Muscle of arm (tissue), 1 donor: ENCODE measurements at regions not wholly inside any gene's neighbourhood (a gene's known extent, or its start where the extent isn't known, plus 50 kb on each side); places are given as distances from the start of the nearest gene placed in this dataset.

Source experiments
- DNase-seq: peaks from one replicate; pipeline ENCODE4 v3.0.0-alpha.2; 2013

DNA sequence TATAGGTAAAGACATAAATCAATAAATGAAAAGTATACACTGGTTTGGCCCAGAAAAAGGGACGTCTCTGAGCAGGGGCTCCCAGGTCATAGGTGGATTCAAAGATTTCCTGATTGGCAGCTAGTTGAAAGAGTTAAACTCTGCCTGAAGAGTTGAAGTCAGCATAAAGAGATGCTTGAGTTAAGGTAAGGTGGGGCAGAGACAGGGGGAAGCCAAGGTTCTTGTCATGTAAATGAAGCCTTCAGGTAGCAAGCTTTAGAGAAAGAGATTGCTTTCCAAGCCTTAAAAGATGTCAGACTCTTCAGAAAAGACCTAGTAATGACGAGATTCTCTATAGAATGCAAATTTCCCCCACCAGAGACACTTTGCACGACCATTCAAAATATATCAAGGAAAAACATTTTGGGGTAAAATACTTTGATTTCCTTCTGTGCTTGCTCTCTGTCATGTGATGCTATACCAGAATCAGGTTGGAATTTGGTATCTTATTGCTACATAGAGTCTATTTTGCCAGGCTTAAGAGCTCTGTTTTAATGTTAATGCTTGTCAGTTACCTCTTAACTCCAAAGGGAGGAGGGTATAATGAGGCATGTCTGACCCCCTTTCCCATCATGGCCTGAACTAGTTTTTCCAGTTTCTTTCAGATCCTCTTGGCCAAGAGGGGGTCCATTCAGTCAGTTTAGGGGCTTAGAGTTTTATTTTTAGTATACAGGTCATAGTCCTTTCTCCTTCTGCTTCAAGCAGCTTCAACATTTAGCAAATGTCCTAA is 429.6 kb downstream of the ADRA2A start:
- DNase-seq, result no peak

DNA sequence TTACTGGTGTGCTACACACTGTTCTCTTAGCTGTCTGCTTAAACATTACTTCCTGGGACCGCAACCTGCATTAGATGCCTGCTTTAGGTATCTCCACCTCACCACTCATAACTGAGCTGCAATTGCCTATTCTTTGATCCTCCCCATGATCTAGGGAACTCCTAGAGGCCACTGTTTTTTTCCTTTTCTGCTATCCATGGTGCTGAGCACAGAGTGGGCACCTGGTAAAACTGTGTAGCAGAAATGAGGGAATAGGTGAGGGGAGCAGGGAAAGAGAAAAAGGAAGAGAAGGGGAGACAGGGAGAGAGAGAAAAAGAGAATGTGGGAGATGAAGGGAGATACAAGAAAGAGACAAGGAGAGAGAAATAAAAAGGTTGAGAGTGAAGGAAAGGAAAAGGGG is 434.9 kb downstream of the ADRA2A start:
- DNase-seq, result no peak

DNA sequence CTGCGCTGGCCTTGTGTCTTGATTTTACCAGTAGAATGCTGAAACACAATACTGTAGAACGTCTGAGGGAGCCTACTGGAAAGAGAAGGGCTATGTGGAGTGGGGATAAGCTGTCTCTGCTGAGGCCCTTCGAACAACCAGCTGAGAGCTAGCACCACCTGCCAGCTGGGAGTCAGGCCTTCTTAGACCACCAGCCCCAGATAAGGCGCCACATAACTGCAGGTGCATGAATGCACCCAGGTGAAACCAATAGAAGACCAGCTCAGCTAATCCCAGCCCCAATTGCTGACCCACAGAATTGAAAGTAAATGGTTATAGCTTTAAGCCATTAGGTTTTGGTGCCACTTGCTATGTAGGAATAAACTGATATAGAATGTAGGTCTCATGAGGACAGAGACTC is 438.4 kb downstream of the ADRA2A start:
- no peak for DNase-seq

DNA sequence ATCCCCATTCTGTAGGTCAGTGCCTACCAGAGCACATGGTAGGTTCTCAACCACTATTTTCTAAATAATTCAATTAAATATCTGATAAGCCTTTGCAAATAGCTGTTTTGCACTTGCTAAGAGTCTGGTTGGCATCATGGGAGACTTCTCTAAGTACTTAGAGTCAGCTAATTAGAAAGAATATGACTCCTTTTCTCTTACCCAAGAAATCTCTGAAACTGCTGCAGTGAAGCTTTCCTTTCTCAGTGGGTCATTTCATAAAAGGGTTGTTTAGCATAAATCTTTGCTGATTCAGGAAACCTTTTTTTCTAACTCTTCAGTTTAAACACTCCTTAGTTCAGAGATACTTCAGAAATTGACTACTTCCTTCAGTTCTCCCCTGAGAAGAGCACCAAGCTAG is 438.9 kb downstream of the ADRA2A start:
- DNase-seq, result no peak

DNA sequence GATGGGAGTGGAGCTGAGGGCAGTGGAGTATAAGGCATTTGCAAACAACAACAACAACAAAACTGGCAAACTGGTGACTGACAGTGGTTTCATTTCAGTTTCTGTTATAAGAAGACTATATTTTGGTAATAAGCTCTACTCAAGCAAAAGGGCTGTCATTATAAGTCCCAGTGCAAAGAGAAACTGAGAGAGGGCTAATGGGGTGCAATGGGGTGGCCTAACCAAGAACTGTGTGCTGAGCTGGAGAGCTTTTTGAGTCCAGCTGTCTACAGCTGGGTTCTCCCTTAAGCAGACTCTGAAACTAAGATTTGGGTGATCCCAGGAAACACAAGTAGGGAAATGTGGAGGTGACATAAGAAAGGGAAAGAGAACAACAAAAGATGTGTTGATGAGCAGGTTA is 439.3 kb downstream of the ADRA2A start:
- no peak for DNase-seq

DNA sequence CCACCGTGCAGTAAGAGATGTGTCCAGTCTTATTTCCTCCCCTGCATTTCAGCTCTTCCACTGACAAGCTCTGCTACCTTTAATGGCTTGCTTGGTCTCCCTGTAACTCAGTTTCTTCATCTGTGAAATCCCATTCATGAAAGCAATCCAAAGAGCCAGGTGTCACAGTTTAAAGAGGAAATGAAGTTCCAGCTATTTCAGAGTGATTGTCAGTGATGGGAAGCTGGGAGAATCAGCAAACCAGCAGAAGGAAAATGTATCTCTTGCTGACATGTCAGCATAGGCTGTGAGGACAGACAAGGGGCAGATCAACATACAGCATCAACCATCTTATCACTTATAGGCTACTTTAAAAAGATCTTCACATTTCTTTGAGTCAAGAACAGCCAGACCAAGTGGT is 445.3 kb downstream of the ADRA2A start:
- no peak for DNase-seq

DNA sequence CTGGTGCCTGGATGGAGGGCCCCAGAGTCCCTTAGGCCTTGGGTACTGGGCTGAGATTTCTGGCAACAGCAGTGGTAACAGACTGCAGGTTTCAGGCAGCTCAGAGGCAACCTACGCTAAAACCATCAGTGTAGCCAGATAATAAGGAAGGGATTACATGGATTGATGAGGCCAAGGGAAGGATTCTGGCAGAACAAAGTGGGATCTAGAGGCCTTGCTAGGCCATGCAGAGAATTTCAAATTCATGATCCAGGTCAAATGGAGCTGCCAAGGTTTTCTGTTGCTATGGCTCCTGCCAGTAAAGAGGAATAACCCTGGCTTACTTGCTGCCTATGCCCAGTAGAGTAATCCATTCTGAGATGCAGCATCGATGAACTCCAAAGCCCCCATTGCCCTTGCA is 445.7 kb downstream of the ADRA2A start:
- DNase-seq, result no peak

DNA sequence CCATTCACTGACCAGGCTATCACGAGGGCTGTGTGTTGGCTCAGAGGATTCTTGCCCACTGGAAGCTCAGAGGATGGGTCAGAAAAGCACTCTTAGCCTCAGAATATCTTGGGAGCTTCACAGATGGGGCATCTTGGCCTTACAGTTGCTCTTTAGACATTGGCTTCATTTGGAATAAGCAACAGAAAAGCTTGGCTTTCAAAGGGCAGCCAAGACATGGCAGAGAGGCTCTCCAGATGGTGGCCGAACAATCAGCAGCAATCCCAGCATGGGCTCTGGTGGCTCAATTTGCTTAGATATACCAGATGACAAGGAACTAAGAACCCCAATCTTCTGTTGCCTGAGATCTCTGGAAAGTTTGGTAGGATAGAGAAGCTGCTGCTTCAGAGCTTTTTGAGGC is 446.2 kb downstream of the ADRA2A start:
- no peak for DNase-seq

DNA sequence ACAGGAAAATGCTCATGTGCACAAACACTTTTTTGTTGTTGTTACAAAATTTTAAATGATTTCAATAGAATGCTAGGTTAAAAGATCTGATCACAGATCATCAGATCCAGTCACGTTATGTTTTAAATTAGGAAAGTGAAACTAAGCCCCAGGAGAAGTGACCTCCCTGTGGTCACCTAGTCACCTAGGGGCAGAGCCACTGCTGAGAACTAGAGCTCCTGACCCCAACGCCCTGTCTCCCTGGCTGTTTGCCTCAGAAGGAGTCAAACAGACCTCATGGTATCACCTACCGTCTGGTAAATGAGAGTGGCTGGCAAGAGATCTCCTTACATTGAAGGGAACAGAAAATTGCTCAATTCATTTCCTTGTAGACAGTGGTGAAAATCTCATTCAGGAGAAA is 447.3 kb downstream of the ADRA2A start:
- DNase-seq, result no peak

DNA sequence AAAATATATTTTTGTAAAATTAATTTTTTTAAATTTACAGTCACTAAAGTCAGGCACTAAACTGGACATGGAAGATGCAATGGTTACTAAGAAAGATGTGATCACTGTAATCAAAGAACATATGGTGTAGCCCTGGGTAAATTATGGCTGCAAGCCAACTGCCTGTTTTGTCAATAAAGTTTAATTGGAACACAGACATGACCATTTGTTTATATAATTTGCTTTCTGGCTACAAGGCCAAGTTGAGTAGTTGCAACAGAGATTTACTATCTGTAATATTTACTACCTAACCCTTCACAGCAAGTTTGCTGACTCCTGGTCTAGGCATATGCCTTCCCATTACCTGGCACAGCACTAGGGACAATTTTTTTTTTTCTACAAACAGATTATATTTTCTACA is 448.9 kb downstream of the ADRA2A start:
- DNase-seq, result no peak

DNA sequence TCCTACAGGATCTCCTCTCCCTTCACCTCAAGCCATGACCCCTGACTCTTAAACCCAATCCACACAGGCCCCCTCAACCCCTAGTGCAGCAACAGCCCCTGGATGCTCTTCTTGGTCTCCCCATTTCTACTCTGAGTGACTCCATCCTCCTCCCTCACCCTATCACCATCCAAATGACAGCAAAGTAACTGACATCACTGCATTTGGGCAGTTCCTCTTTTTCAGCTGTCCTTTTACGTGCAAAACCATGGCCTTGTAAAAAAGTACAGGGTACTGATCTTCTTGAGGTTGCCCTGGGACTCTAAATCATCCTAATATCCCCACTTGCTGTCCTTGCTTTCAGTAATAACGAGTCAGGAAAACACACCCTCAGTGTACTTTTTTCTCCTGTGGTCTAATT is 454.9 kb downstream of the ADRA2A start:
- DNase-seq, result no peak

DNA sequence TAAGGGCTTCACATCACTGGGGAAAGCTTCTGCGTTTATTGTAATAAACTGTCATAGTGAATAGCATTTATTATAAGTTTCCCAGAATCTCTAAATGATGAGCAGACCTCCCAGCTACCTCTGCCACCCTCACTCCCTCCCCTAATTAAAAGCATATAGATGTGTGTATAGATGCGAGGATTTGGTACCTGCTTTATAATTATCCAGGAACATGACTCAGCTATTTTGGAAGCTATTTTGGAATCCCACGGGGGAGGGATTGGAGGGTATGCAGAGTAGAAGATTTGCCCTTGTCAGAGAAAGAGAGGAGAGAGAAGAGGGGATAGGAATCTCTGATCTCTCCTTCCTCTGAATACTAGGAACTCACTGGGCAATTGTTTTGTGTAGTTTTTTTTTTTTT is 455.3 kb downstream of the ADRA2A start:
- DNase-seq, result no peak

DNA sequence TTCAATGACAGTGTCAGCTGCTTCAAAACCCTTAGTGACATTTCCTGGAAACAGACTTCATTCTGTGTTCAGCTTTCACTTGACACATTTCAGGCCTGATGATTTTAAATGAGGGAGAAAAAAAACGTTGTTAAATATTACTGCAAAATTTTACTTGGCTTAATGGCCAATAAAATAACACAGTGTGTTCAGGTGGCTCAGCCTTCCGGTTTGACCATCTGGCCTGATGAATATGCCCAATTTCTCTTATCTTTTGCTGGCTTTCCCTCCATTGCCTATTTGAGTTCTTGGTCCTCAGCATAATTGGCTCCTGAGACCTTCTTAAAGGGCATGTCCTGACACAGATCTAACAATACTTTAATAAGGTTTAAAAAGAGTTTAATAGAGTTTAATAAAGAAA is 462.4 kb downstream of the ADRA2A start:
- no peak for DNase-seq

DNA sequence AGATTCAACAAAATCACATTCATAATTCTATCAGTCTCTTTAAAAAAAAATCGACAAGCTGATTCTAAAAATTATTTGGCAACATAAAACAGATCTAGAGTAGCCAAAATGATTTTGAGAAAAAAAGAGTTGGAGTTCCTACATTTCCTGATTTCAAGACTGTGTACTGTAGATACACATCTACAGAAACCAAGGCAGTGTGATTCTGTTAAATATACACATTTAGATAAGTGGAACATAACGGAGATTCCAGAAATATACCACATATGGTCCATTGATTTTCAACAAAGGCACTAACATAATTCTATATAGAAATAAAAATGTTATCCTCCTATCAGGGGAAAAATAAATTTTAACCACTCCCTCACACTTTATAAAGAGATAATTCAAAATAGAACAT is 467.0 kb downstream of the ADRA2A start:
- DNase-seq, result no peak

DNA sequence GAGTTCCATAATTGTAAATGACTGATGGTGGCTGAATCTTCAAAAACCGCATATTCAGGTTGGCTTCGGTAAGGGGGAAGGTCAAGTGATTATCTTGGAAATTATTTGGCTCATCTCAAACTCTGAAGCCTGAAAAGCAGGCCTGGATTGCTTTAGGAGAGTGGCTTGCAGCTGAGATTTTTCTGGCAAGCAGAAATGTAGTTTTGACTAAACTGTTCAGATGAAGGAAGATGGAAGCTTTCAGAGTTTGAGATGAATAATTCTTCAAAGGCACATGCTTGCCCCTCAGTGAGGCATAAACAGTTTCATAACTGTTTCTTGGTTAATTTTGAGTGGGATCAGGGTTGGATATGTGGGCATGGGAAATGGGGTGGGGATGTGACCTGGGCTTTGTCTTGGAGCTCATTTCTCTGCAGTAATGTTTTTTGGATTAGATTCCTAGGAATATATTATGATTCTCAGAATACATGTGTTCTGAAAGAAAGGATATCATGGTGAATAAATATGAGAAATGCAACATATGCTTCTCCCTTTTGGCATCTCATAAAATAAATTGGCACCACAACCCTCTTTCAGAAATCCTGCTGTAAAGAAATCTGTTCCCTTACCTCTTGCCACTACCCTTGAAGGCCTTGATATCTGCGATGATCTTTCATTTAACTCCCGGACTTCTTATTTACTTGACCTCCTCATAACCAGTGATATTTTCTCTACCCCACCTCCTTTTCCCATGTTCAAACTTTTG is 469.2 kb downstream of the ADRA2A start:
- DNase-seq, result no peak

DNA sequence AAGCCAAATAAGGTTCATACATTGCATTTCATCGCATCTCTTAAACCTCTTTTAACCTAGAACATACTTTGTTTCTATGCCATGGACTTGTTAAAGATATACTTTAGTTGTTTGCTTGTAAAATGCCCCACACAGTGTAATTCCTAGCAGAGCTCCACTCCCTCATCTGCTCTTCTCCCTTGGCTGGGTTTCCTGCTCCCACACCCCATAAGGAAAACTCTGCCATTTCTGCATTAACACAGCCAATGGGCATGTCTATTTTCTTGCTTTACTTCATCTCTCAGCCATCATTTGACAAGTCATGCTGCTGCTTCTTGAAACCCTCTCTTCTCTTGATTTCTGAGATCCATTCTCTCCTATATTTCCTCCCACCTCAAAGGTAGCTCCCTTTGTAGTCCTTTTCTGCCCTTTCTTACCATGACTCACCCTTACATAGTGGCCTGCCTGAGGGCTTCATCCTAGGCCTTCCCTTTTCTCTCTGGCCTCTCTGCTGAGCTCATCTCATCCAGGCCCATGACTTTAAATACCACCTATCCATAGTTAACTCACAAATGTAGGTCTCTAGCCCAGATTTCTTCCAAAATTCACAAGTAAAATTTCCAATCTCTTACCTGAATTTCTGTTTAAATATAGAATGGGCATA is 471.4 kb downstream of the ADRA2A start:
- no peak for DNase-seq

DNA sequence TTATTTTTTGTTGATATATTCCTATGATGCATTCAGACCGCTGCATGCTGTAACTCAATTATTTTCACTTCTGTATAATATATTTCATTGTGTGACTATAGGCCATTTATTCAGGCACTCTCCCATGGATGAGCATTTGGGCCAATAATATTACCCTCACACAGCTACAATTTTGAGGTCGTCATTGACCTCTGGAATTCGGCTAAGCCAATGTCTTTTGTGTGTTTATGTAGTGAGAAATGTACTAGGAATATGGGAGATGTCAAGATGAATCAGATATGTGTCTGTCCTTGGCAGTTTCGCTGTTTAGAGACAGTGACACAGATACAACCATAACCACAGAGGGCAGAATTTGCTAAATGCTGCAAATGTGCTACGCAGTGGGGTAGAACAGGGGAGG is 474.2 kb downstream of the ADRA2A start:
- DNase-seq, result no peak

DNA sequence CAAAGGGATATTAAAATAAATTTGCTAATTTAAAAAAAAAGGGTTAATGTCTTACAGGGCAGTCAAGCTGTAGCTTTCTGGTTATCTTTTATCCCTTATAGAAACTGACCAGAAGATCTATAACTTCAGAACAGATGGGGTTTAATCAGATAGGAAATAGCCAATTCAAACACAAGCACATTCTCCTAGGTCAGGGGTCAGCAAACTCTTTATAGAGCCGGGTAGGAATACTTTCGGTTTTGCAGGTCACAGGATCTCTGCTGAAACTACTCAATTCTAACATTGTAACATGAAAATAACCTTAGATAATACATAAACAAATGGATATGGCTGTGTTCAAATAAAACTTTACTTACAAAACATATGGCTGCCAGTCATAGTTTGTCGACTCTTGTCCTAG is 479.8 kb downstream of the ADRA2A start:
- DNase-seq, result no peak

DNA sequence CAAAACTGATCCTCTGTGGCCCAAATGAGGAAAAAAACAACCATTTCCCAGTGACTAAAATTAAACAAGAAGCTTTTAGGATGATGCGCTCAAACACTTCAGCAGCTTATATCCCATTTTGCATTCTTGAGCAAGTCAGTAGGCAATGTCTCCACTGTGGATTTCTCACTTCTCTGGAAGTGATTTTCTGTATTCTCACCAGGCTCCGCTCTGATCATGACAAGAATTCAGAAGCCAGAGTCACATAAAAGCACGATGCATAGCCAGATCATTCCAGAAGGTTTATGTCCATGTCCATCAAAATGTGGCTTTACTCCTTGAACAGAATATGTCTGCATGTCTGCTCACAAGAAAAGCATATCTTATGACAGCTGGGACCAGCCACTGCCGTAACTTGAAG is 481.4 kb downstream of the ADRA2A start:
- DNase-seq, result no peak

DNA sequence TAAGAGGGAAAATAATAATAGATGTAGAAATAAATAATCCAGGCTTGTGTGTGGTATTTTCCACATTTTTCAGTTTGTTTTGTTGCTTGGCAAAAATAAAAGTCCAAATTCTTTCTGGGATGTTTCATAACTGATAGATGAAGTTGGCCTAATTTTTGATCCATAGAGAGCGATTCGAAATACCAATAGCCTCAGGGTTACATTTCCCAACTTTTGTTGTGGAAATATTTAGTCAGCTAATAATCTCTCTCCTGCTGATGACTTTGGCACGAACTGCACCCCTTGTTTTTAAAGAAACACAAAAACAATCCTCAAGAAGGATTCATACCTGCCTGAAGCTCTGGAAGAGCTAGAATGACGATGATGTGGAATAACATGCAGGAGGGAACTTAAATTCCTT is 483.2 kb downstream of the ADRA2A start:
- peak; percentile 57 for DNase-seq

DNA sequence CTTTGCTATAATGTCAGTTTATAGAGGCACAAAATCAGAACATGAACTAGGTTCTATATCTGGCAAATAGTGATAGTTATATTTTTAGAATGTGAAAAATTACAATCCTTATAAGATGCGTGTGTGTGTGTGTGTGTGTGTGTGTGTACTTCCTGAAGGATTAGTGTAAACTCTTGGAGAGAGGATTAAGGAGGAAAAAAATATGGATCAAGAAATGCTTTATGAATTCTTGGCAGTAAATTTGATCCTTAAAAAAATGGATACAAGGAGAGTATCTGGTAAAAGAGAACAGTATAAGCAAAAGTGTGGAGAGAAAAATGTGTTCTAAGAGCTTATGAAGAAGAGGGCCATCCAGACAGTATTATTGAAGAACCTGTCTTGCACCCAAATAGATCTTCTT is 484.3 kb downstream of the ADRA2A start:
- DNase-seq, result no peak

DNA sequence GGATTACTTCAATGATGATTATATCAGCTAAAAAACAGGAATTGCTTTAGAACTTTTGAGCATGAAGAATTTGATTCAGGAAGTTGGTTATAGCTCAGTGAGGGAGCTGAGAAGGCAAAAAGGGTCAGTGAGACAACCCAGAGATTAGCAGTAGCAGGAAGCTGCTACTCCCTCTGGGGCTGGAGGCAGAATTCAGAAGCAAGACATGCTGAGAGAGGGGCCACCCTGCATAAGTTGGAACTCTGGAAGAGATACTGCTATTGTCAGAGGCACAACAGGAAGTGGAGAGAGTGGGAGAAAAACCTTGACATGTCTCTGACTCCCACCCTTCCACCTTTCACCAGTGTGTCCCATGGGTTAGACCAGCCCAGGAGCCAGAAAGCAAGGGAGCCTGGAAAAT is 488.7 kb downstream of the ADRA2A start:
- no peak for DNase-seq

DNA sequence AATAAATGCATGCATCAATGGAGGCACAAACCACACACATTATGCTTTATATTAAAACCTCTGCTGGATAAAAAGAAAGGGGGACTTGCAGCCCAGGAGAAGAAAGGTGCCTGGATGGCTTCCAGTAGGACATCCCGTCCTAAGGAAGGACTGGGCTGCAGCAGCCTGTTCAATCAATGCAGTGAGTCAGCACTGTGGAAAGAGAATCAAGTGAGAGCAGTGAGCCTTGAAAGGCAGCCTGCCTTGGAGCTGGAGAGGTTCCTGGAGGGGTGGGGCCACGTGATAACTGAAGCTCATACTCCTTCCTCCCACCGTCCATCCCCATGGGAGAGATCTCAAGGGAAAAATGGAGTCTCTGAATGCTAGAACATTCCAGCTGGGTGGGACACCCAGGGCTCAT is 501.2 kb downstream of the ADRA2A start:
- DNase-seq, result no peak
